ENCODE measurements at regions not wholly inside any gene's neighbourhood (a gene's known extent, or its start where the extent isn't known, plus 50 kb on each side); places are given as distances from the start of the nearest gene placed in this dataset.

DNA sequence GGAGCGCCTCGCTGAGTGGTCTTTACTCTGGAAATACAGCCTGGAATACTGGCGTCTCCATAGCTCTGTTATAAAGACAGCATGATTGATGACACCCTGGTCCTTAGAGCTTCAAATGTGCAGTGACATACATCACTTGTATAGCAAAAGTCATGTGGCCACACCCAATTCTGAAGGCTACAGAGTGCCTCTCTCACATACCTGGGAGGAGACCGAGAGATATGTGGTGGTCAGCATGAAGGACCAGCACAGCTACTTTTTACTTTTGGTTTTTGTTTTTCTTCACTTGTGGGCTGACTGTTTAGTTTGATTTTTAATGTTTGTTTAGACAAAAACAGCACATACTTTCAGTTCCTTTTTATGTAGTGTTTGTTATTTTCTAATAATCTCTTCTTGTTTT is 938.5 kb upstream of the SOX11 start:
- in situ Hi-C loops (cut with MboI; ENCODE audit: low sequenced_read_pairs, unreplicated experiment) = no loop called here
- TF ChIP-seq, protein P1, sequence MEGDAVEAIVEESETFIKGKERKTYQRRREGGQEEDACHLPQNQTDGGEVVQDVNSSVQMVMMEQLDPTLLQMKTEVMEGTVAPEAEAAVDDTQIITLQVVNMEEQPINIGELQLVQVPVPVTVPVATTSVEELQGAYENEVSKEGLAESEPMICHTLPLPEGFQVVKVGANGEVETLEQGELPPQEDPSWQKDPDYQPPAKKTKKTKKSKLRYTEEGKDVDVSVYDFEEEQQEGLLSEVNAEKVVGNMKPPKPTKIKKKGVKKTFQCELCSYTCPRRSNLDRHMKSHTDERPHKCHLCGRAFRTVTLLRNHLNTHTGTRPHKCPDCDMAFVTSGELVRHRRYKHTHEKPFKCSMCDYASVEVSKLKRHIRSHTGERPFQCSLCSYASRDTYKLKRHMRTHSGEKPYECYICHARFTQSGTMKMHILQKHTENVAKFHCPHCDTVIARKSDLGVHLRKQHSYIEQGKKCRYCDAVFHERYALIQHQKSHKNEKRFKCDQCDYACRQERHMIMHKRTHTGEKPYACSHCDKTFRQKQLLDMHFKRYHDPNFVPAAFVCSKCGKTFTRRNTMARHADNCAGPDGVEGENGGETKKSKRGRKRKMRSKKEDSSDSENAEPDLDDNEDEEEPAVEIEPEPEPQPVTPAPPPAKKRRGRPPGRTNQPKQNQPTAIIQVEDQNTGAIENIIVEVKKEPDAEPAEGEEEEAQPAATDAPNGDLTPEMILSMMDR (IDR thresholded peaks at IDR 0.05; ENCODE audit: borderline replicate concordance, control extremely low read depth, extremely low read depth, insufficient read depth, missing control alignments) = no peak
- no peak for DNase-seq (ENCODE audit: low spot score)

DNA sequence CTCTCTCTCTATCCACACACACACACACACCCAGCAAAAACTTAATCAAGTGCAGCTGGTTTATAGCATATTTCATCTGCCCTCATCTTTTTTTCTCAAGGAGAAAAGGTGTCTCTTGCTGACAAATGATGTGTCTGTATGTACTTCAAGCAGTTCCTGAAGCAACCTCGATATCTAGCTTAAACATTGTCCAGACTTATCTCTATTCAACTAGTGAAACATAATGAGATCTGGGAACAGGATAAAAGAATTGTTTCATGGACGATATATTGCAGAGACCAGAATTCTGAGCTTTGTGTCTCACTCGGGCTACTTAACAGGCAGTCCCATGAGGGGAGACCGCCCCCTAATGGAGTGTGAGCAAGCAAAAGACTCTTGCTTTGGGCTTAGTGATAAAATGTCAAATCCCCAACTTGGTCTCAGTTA is 929.2 kb upstream of the SOX11 start:
- in situ Hi-C loops (cut with MboI; ENCODE audit: low sequenced_read_pairs, unreplicated experiment) = no loop called here
- TF ChIP-seq, protein P1 (IDR thresholded peaks at IDR 0.05; ENCODE audit: borderline replicate concordance, control extremely low read depth, extremely low read depth, insufficient read depth, missing control alignments) = no peak
- no peak for DNase-seq (ENCODE audit: low spot score)

DNA sequence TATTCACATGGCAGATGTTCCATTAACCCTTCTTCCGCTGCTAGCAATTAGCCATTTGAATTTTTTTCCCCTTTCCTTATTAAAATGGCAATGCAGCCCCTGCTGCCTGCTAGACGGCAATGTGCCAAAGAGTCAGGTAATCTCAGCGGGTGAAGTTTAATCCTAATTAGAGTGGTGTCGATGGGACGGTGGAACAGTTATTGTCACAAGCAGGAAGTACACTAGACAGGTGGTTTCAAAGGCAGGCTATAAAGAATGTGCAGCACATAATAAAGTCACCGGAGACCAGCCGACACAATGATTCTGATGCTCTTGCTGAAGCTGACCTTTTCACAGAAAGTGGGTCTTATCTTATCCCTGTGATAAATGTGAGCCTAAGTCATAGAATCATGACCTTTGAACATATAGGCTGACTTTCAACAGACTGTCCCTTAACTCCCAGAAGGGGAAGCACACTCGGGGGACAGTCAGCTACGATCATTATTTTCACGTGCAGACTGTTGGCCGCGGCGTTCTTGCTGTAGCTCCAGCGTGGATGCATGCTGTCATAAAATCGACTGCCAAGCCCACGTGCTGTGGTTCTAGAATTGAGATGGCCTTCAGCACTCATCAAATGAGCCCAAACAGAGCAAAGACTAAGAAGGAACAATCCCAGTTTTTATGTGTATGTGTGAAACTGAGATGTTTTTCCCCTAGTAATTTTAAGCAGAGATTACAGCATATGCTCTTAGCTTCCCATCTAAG is 926.2 kb upstream of the SOX11 start:
- DNase-seq (ENCODE audit: low spot score) = no peak
- TF ChIP-seq, protein P1 (IDR thresholded peaks at IDR 0.05; ENCODE audit: borderline replicate concordance, control extremely low read depth, extremely low read depth, insufficient read depth, missing control alignments) = no peak
- in situ Hi-C loops (cut with MboI; ENCODE audit: low sequenced_read_pairs, unreplicated experiment) = no loop called here

DNA sequence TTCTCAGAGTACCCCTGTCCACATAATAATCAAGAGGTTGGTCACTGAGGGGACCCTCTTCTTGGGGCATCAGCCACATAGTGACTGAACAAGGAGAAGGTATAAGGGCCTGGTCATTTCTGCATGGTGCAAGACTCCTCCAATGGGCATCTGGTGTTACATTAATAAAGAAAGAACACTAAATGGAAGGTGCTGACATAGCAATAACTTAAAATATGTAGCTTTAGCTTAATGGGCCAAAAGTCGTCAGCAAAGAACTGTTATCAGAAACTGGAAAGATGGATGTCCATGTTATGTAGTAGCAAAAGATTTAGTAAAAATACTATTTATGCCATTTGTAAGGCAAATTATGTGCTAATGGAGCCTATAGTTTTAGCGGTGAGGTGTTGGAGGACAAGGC is 916.5 kb upstream of the SOX11 start:
- TF ChIP-seq, protein P1 (IDR thresholded peaks at IDR 0.05; ENCODE audit: borderline replicate concordance, control extremely low read depth, extremely low read depth, insufficient read depth, missing control alignments) = no peak
- DNase-seq (ENCODE audit: low spot score) = no peak
- in situ Hi-C loops (cut with MboI; ENCODE audit: low sequenced_read_pairs, unreplicated experiment) = no loop called here

DNA sequence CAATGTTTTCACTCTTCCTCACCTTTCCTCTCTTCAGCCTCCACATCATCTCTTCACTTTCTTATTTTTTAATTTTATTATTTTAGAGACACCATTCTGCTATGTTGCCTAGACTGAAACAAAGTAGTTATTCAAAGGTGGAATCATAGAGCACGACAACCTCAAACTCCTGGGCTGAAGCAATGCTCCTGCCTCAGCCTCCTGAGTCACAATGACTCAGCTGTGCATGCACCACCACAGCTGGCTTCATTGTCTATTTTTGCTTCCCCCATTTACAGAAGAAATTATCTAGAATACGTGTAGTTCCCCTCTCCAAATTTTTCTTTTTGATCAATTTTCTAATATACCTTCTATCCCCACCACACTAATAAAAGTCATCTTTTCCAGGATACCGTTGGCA is 911.5 kb upstream of the SOX11 start:
- in situ Hi-C loops (cut with MboI; ENCODE audit: low sequenced_read_pairs, unreplicated experiment) = no loop called here
- DNase-seq (ENCODE audit: low spot score) = no peak
- TF ChIP-seq, protein P1 (IDR thresholded peaks at IDR 0.05; ENCODE audit: borderline replicate concordance, control extremely low read depth, extremely low read depth, insufficient read depth, missing control alignments) = no peak

DNA sequence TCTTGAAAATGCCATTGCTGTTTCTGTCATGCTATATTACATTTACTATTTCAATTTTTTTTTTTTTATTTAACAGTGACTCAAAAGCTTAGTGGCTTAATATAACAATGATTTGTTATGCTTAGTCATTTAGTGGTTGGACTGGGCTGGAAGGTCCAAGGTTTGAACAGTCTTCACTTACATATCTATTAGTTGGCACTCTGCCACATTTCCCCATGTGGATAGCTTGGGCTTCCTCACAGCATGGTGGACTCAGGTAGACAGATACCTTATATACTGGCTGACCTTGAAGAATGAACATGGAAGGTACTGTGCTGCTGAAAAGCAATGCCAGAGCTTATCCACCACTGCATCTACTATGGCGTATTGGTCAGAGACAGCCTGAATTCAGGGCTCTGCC is 909.5 kb upstream of the SOX11 start:
- in situ Hi-C loops (cut with MboI; ENCODE audit: low sequenced_read_pairs, unreplicated experiment) = no loop called here
- TF ChIP-seq, protein P1 (IDR thresholded peaks at IDR 0.05; ENCODE audit: borderline replicate concordance, control extremely low read depth, extremely low read depth, insufficient read depth, missing control alignments) = no peak
- no peak for DNase-seq (ENCODE audit: low spot score)
